PC-9 (cell line): ENCODE measurements at regions not wholly inside any gene's neighbourhood (a gene's known extent, or its start where the extent isn't known, plus 50 kb on each side); places are given as distances from the start of the nearest gene placed in this dataset.

Experiments used
- EZH2 ChIP-seq: fragments of 200-600 bp; sonication (generic); IDR thresholded peaks from 2 replicates; pipeline ENCODE4 v1.8.0; 2017; ENCODE audit warnings: antibody characterized with exemption, low read depth
- TF ChIP-seq, protein P1 (sequence below): fragments of 200-600 bp; sonication (generic); conservative IDR thresholded peaks from 2 replicates; pipeline ENCODE4 v1.6.1; 2017; ENCODE audit warnings: mixed run types, antibody characterized with exemption, mild to moderate bottlenecking, moderate library complexity

DNA sequence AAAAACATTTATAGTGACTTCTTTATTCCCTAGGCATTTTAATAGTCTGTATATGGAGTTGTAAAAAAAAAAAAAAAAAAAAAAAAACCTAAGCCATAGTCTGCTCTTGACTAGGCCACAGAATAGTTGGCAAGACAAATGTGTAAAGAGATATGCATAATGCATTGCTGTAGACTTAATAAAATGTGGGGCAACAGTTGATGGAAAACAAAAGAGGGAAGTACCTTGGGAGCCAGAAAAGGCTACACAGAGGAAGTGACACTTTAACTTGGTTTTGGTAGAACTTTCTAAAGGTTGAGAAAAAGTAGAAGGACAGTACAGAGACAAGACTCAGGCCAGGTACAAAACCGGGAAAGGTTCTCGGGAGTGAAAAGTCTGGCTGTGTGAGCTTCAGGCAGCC lies 802.9 kb upstream of the ADAMTS5 start:
- TF ChIP-seq, protein P1, sequence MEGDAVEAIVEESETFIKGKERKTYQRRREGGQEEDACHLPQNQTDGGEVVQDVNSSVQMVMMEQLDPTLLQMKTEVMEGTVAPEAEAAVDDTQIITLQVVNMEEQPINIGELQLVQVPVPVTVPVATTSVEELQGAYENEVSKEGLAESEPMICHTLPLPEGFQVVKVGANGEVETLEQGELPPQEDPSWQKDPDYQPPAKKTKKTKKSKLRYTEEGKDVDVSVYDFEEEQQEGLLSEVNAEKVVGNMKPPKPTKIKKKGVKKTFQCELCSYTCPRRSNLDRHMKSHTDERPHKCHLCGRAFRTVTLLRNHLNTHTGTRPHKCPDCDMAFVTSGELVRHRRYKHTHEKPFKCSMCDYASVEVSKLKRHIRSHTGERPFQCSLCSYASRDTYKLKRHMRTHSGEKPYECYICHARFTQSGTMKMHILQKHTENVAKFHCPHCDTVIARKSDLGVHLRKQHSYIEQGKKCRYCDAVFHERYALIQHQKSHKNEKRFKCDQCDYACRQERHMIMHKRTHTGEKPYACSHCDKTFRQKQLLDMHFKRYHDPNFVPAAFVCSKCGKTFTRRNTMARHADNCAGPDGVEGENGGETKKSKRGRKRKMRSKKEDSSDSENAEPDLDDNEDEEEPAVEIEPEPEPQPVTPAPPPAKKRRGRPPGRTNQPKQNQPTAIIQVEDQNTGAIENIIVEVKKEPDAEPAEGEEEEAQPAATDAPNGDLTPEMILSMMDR, result no peak
- no peak for TF ChIP-seq EZH2
